GM23338 (cell line): ENCODE measurements at regions not wholly inside any gene's neighbourhood (a gene's known extent, or its start where the extent isn't known, plus 50 kb on each side); places are given as distances from the start of the nearest gene placed in this dataset.

Experiments used
- CREB1 ChIP-seq: fragments of 250-450 bp; sonication (Bioruptor Pico); IDR thresholded peaks from 2 replicates; pipeline ENCODE4 v1.5.0; 2020; ENCODE audit warnings: low read depth, mild to moderate bottlenecking, moderate library complexity
- CTCF ChIP-seq, 2 experiments: fragments of 200-600 bp in 1 of 2; sonication (generic) in 1 of 2; conservative IDR thresholded peaks; 2 replicates each; pipeline versions ENCODE4 v1.5.1 to v1.6.1; 2016 to 2017; ENCODE audit warnings: antibody characterized with exemption in 2 of 2, low read depth in 2 of 2, mild to moderate bottlenecking in 2 of 2, moderate library complexity in 1 of 2
- EZH2 ChIP-seq: fragments of 200-600 bp; sonication (generic); IDR thresholded peaks from one replicate; pipeline ENCODE4 v1.8.0; 2017; ENCODE audit warnings: antibody characterized with exemption, mild to moderate bottlenecking, low read depth; ENCODE audit not compliant: unreplicated experiment
- EZH2phosphoT487 ChIP-seq: fragments of 200-600 bp; sonication (generic); IDR thresholded peaks from one replicate; pipeline ENCODE4 v1.8.1; 2018; ENCODE audit warnings: antibody characterized with exemption; ENCODE audit not compliant: unreplicated experiment
- JUNB ChIP-seq: IDR thresholded peaks from one replicate; pipeline ENCODE4 v1.6.1; 2016; ENCODE audit warnings: antibody characterized with exemption; ENCODE audit not compliant: unreplicated experiment
- POLR2AphosphoS5 ChIP-seq: IDR thresholded peaks from 2 replicates; pipeline ENCODE4 v1.6.1; 2016; ENCODE audit warnings: antibody characterized with exemption, low read depth
- ZNF114 ChIP-seq: fragments of 250-450 bp; sonication (Bioruptor Pico); IDR thresholded peaks from 2 replicates; pipeline ENCODE4 v1.5.0; 2020; ENCODE audit warnings: mild to moderate bottlenecking, moderate library complexity

- TF ChIP-seq CTCF (conservative IDR thresholded peaks at IDR 0.05; ENCODE audit: low read depth in 2 of 2): no peak
- TF ChIP-seq POLR2AphosphoS5: no peak
- no peak for TF ChIP-seq JUNB
- TF ChIP-seq ZNF114 (CRISPR knock-in tag): no peak
- no peak for TF ChIP-seq CREB1
- no peak for TF ChIP-seq EZH2
- no peak for TF ChIP-seq EZH2phosphoT487
Observed at GRCh38 chr10:52586710-52587109, 185.9 kb downstream of the MBL2 start.
